A673 (cell line): ENCODE measurements at regions not wholly inside any gene's neighbourhood (a gene's known extent, or its start where the extent isn't known, plus 50 kb on each side); places are given as distances from the start of the nearest gene placed in this dataset.

ENCODE experiments used
- BruUV-seq: library from RNA; stranded (reverse); fragments of 400-500 nt; replicated peaks from 2 replicates; lab custom pipeline; 2021; lab: Mats Ljungman, UMichigan
- CTCF ChIA-PET: fragments of 300-600 bp; sonication (Branson Sonifier 250); formaldehyde crosslinking; loops from one replicate; lab custom pipeline; 2022; ENCODE audit warnings: antibody characterized with exemption; lab: Charles Lee
- POLR2A ChIA-PET: fragments of 300-600 bp; sonication (Branson Sonifier 250); formaldehyde crosslinking; loops from one replicate; lab custom pipeline; 2022; ENCODE audit warnings: antibody characterized with exemption; ENCODE audit not compliant: low non-redundant PET; lab: Charles Lee
- DNase-seq: peaks from one replicate; pipeline ENCODE4 v3.0.0-alpha.2; 2015; ENCODE audit warnings: low spot score
- H3K27ac ChIP-seq: fragments of 200-600 bp; sonication (generic); 2 replicates; pipeline ENCODE4 v1.5.1; 2016; ENCODE audit warnings: mixed run types, low read depth, mild to moderate bottlenecking, mixed read lengths, antibody characterized with exemption, low read length; ENCODE audit not compliant: poor library complexity, severe bottlenecking
- H3K27me3 ChIP-seq: fragments of 200-600 bp; sonication (generic); replicated peaks from 2 replicates; pipeline ENCODE4 v1.6.1; 2017; ENCODE audit warnings: mixed run types, low read depth, mild to moderate bottlenecking, mixed read lengths, antibody characterized with exemption, low read length; ENCODE audit not compliant: insufficient read depth, poor library complexity
- H3K36me3 ChIP-seq: fragments of 200-600 bp; sonication (generic); 2 replicates; pipeline ENCODE4 v1.6.1; 2016; ENCODE audit warnings: mixed run types, mild to moderate bottlenecking, mixed read lengths, antibody characterized with exemption, low read length; ENCODE audit not compliant: insufficient read depth, poor library complexity, severe bottlenecking
- H3K4me1 ChIP-seq: fragments of 200-600 bp; sonication (generic); 2 replicates; pipeline ENCODE4 v1.6.1; 2017; ENCODE audit warnings: mixed run types, mild to moderate bottlenecking, mixed read lengths, antibody characterized with exemption, low read length; ENCODE audit not compliant: insufficient read depth, poor library complexity, severe bottlenecking
- H3K4me3 ChIP-seq: fragments of 200-600 bp; sonication (generic); 2 replicates; pipeline ENCODE4 v1.5.1; 2016; ENCODE audit warnings: low read depth, mixed run types, mild to moderate bottlenecking, mixed read lengths, low read length; ENCODE audit not compliant: poor library complexity, severe bottlenecking
- H3K9me3 ChIP-seq: fragments of 200-600 bp; sonication (generic); 2 replicates; pipeline ENCODE4 v1.6.1; 2016; ENCODE audit warnings: mixed run types, low read depth, mild to moderate bottlenecking, mixed read lengths, antibody characterized with exemption, low read length; ENCODE audit not compliant: poor library complexity, severe bottlenecking
- EZH2 ChIP-seq: fragments of 200-600 bp; sonication (generic); IDR thresholded peaks from 2 replicates; pipeline ENCODE4 v1.6.1; 2017; ENCODE audit warnings: borderline replicate concordance, low read depth, mild to moderate bottlenecking, mixed read lengths, antibody characterized with exemption, low read length; ENCODE audit not compliant: poor library complexity, severe bottlenecking
- intact Hi-C: fragments of 100-400 bp; cut with micrococcal nuclease; formaldehyde crosslinking; loops from one replicate; pipeline ENCODE4 v1.10.0; 2022; ENCODE audit not compliant: unreplicated experiment
- TF ChIP-seq, protein P1 (sequence below): fragments of 300-800, 200-600 bp; sonication (generic); conservative IDR thresholded peaks from 2 replicates; pipeline ENCODE4 v1.5.1; 2017; ENCODE audit warnings: low read depth, mild to moderate bottlenecking, antibody characterized with exemption, low read length, moderate library complexity, mixed read lengths

DNA sequence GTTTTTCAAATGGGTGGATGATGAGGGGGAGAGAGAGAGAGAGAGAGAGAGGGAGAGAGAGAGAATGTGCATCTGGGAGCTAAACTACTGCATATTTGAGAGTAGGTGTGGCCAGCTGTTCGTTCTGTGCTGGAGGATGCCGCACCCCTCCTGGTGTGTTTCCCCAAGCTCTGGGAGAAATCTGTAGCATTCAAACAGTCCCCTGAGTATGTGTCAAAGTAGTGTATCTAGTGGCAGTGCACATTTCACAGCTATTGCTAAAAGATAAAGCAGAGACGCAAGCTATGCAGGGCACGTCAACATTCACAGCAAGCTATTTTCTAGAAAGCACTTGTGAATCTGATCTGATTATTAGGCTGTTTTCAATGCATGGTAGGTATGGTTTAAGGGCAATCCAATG lies 83.5 kb upstream of the LIMCH1 start:
- peaks cover 6% of the 10 kb centered on the region for H3K27me3 ChIP-seq
- H3K4me3 ChIP-seq: no peak overlapping the region
- intact Hi-C loops: no loop called here
- no peaks in the 10 kb centered on the region for H3K9me3 ChIP-seq
- no peak overlapping the region for H3K27ac ChIP-seq
- H3K4me1 ChIP-seq: no peaks in the 10 kb centered on the region
- TF ChIP-seq, protein P1, sequence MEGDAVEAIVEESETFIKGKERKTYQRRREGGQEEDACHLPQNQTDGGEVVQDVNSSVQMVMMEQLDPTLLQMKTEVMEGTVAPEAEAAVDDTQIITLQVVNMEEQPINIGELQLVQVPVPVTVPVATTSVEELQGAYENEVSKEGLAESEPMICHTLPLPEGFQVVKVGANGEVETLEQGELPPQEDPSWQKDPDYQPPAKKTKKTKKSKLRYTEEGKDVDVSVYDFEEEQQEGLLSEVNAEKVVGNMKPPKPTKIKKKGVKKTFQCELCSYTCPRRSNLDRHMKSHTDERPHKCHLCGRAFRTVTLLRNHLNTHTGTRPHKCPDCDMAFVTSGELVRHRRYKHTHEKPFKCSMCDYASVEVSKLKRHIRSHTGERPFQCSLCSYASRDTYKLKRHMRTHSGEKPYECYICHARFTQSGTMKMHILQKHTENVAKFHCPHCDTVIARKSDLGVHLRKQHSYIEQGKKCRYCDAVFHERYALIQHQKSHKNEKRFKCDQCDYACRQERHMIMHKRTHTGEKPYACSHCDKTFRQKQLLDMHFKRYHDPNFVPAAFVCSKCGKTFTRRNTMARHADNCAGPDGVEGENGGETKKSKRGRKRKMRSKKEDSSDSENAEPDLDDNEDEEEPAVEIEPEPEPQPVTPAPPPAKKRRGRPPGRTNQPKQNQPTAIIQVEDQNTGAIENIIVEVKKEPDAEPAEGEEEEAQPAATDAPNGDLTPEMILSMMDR: no peak
- TF ChIP-seq EZH2: no peak
- BruUV-seq: no TSS peak
- POLR2A ChIA-PET: no interaction called here
- CTCF ChIA-PET: no interaction called here
- H3K36me3 ChIP-seq: no peaks in the 10 kb centered on the region
- DNase-seq: no peak

DNA sequence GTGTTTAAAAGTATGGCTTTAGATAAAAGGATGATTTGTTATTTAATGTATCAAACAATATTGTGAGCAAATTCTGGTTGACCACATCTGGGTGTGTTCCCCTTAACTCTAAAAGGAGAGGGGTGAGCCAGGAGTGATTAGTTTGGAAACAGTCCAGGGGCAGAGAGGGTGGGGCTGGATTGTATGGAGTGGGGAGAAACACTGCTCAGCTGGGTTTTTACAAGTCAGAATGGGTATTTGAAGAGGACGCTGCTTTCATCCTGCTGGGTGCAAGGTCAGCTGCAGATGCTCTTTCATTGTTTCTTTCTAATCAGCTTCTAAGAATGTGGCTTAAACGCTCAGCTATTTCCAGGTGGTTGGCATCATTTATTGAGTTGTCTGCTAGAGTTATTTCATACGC lies 82.8 kb upstream of the LIMCH1 start:
- BruUV-seq: no TSS peak
- Histone ChIP-seq H3K36me3 (no peaks in the 10 kb centered on the region), H3K4me1 (no peaks in the 10 kb centered on the region), H3K9me3 (no peaks in the 10 kb centered on the region), H3K27ac (no peak overlapping the region), H3K27me3 (peaks cover 6% of the 10 kb centered on the region), H3K4me3 (no peak overlapping the region)
- POLR2A ChIA-PET: no interaction called here
- no peak for DNase-seq
- intact Hi-C loops: no loop called here
- TF ChIP-seq, protein P1: no peak
- no peak for TF ChIP-seq EZH2
- CTCF ChIA-PET: no interaction called here

- CTCF ChIA-PET: no interaction called here
- Histone ChIP-seq H3K36me3 (no peaks in the 10 kb centered on the region), H3K4me3 (no peak overlapping the region), H3K27ac (no peak overlapping the region), H3K9me3 (no peaks in the 10 kb centered on the region), H3K27me3 (peaks cover 6% of the 10 kb centered on the region), H3K4me1 (no peaks in the 10 kb centered on the region)
- no peak for DNase-seq
- TF ChIP-seq, protein P1: no peak
- no peak for TF ChIP-seq EZH2
- no TSS peak for BruUV-seq
- intact Hi-C loops: no loop called here
- POLR2A ChIA-PET: no interaction called here
Measured at GRCh38 chr4:41456559-41457101, 81.3 kb upstream of the LIMCH1 start.
